Keratinocyte (primary cell): ENCODE measurements at regions not wholly inside any gene's neighbourhood (a gene's known extent, or its start where the extent isn't known, plus 50 kb on each side); places are given as distances from the start of the nearest gene placed in this dataset.

Experiments used
- DNase-seq: peaks from one replicate; pipeline ENCODE4 v3.0.0-alpha.2; 2011; ENCODE audit warnings: low read depth, missing footprints, low spot score
- FAIRE-seq: peaks from 2 replicates; lab custom pipeline; 2011; peaks lifted over from hg19 to GRCh38; lab: Jason Lieb, UNC
- H2AFZ ChIP-seq: 2 replicates; pipeline ENCODE4 v1.6.0; 2012; ENCODE audit warnings: low read length, control low read depth, inconsistent platforms; ENCODE audit not compliant: control insufficient read depth
- H3K27ac ChIP-seq: 2 replicates; pipeline ENCODE4 v1.5.1; 2011; ENCODE audit warnings: low read length; ENCODE audit not compliant: control insufficient read depth, insufficient read depth
- H3K27me3 ChIP-seq: 3 replicates; pipeline ENCODE4 v1.6.0; 2011; ENCODE audit warnings: low read length; ENCODE audit not compliant: control insufficient read depth, insufficient read depth; ENCODE audit errors: extremely low read depth
- H3K36me3 ChIP-seq, 2 experiments: 2 replicates in 1 of 2; 3 replicates in 1 of 2; pipeline ENCODE4 v1.5.1; 2011; ENCODE audit warnings: low read length in 2 of 2, mild to moderate bottlenecking in 1 of 2; ENCODE audit not compliant: control insufficient read depth in 2 of 2, insufficient read depth in 2 of 2; ENCODE audit errors: extremely low read depth in 1 of 2
- H3K4me1 ChIP-seq: 3 replicates; pipeline ENCODE4 v1.5.1; 2011; ENCODE audit warnings: low read length; ENCODE audit not compliant: control insufficient read depth, insufficient read depth; ENCODE audit errors: extremely low read depth
- H3K4me2 ChIP-seq: 3 replicates; pipeline ENCODE4 v1.6.0; 2011; ENCODE audit warnings: low read depth, low read length; ENCODE audit not compliant: control insufficient read depth, insufficient read depth; ENCODE audit errors: extremely low read depth
- H3K4me3 ChIP-seq, 3 experiments: fragments of 200-600 bp in 1 of 3; sonication (generic) in 1 of 3; 2 replicates in 2 of 3; 3 replicates in 1 of 3; pipeline ENCODE4 v1.5.1; 2011 to 2016; ENCODE audit warnings: low read length in 3 of 3, mild to moderate bottlenecking in 3 of 3, control low read depth in 2 of 3, inconsistent platforms in 1 of 3, low read depth in 1 of 3, mixed read lengths in 1 of 3, mixed run types in 1 of 3, moderate library complexity in 1 of 3; ENCODE audit not compliant: control insufficient read depth in 2 of 3, insufficient read depth in 2 of 3; ENCODE audit errors: extremely low read depth in 1 of 3
- H3K79me2 ChIP-seq: 2 replicates; pipeline ENCODE4 v1.6.0; 2012; ENCODE audit warnings: low read length; ENCODE audit not compliant: control insufficient read depth, insufficient read depth
- H3K9ac ChIP-seq: 3 replicates; pipeline ENCODE4 v1.6.0; 2011; ENCODE audit warnings: low read length; ENCODE audit not compliant: control insufficient read depth, insufficient read depth; ENCODE audit errors: extremely low read depth
- H3K9me1 ChIP-seq: 3 replicates; pipeline ENCODE4 v1.6.0; 2011; ENCODE audit warnings: low read length; ENCODE audit not compliant: control insufficient read depth, insufficient read depth; ENCODE audit errors: extremely low read depth
- H3K9me3 ChIP-seq: 2 replicates; pipeline ENCODE4 v1.5.1; 2012; ENCODE audit warnings: low read depth, low read length; ENCODE audit not compliant: control insufficient read depth
- H4K20me1 ChIP-seq: 3 replicates; pipeline ENCODE4 v1.6.0; 2011; ENCODE audit warnings: low read length; ENCODE audit not compliant: control insufficient read depth, insufficient read depth; ENCODE audit errors: extremely low read depth
- EZH2 ChIP-seq: IDR thresholded peaks from one replicate; pipeline ENCODE4 v1.6.1; 2012; ENCODE audit warnings: inconsistent platforms, mild to moderate bottlenecking, low read length, moderate library complexity
- dilution Hi-C: fragments of 300-500 bp; cut with MboI; formaldehyde crosslinking; loops from one replicate; pipeline ENCODE4 v1.7.0; 2020; ENCODE audit warnings: low sequenced_read_pairs; ENCODE audit not compliant: extremely low pct_ligation_motif_present
- TF ChIP-seq, protein P1 (sequence below), 3 experiments: IDR thresholded peaks in 1 of 3; conservative IDR thresholded peaks in 1 of 3; optimal IDR thresholded peaks in 1 of 3; 2 replicates in 2 of 3; 3 replicates in 1 of 3; pipeline versions ENCODE3 to v1.5.1; 2011; ENCODE audit warnings: low read length in 3 of 3, mild to moderate bottlenecking in 3 of 3, moderate library complexity in 2 of 3, control low read depth in 1 of 3, inconsistent platforms in 1 of 3; ENCODE audit not compliant: insufficient read depth in 2 of 3; ENCODE audit errors: extremely low read depth in 1 of 3

GRCh38 chr6:140460267-140460666 is 1085.8 kb upstream of the CITED2 start:
- TF ChIP-seq EZH2, result no peak
- TF ChIP-seq, protein P1, sequence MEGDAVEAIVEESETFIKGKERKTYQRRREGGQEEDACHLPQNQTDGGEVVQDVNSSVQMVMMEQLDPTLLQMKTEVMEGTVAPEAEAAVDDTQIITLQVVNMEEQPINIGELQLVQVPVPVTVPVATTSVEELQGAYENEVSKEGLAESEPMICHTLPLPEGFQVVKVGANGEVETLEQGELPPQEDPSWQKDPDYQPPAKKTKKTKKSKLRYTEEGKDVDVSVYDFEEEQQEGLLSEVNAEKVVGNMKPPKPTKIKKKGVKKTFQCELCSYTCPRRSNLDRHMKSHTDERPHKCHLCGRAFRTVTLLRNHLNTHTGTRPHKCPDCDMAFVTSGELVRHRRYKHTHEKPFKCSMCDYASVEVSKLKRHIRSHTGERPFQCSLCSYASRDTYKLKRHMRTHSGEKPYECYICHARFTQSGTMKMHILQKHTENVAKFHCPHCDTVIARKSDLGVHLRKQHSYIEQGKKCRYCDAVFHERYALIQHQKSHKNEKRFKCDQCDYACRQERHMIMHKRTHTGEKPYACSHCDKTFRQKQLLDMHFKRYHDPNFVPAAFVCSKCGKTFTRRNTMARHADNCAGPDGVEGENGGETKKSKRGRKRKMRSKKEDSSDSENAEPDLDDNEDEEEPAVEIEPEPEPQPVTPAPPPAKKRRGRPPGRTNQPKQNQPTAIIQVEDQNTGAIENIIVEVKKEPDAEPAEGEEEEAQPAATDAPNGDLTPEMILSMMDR (optimal IDR thresholded peaks at IDR 0.05 in 1 of 3, IDR thresholded peaks at IDR 0.05 in 1 of 3, conservative IDR thresholded peaks at IDR 0.05 in 1 of 3; ENCODE audit: extremely low read depth in 1 of 3, insufficient read depth in 2 of 3, low read length in 3 of 3), result no peak
- dilution Hi-C loops, result no loop called here
- FAIRE-seq, result no peak

DNA sequence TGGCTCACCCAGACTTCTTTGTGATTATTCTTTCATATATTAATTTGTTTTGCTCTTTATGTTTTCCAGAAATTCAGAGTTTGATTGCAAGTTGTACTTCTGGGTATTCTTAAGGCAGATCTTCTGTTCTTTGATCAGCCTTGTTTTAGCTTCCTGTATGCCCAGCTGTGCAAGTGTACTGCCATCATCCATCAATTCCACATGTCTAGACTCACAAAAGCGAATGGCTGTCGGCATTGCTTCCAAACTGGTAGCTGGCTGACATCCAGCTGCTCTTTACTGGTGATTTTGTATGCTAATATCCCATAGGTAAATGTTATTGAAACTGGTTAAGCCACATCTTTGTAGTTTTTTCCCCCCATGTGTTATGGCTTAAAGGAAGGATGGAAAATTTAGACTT is 1084.8 kb upstream of the CITED2 start:
- no peak overlapping the region for H3K9ac ChIP-seq
- no peak overlapping the region for H3K4me3 ChIP-seq
- H3K4me2 ChIP-seq, result no peak overlapping the region
- DNase-seq (no peak), FAIRE-seq (no peak)
- TF ChIP-seq EZH2, result no peak
- TF ChIP-seq, protein P1 (optimal IDR thresholded peaks at IDR 0.05 in 1 of 3, IDR thresholded peaks at IDR 0.05 in 1 of 3, conservative IDR thresholded peaks at IDR 0.05 in 1 of 3; ENCODE audit: extremely low read depth in 1 of 3, insufficient read depth in 2 of 3, low read length in 3 of 3), result no peak
- dilution Hi-C loops, result no loop called here
- no peaks in the 10 kb centered on the region for H3K9me3 ChIP-seq
- no peaks in the 10 kb centered on the region for H4K20me1 ChIP-seq
- no peaks in the 10 kb centered on the region for H3K9me1 ChIP-seq
- H3K27me3 ChIP-seq, result no peaks in the 10 kb centered on the region
- no peaks in the 10 kb centered on the region for H3K79me2 ChIP-seq
- no peak overlapping the region for H3K27ac ChIP-seq
- peaks cover 20% of the 10 kb centered on the region for H3K4me1 ChIP-seq
- H2AFZ ChIP-seq, result peak overlapping the region; percentile 30
- no peaks in the 10 kb centered on the region for H3K36me3 ChIP-seq

More at GRCh38 chr6:140460267-140460666, 1085.8 kb upstream of the CITED2 start:
- Histone ChIP-seq H4K20me1 (no peaks in the 10 kb centered on the region), H3K9me1 (no peaks in the 10 kb centered on the region), H3K79me2 (no peaks in the 10 kb centered on the region), H3K4me2 (no peak overlapping the region), H3K27me3 (no peaks in the 10 kb centered on the region), H3K4me1 (peaks cover 20% of the 10 kb centered on the region), H3K9ac (no peak overlapping the region), H3K36me3 (no peaks in the 10 kb centered on the region), H3K27ac (no peak overlapping the region), H2AFZ (no peak overlapping the region), H3K4me3 (no peak overlapping the region), H3K9me3 (no peaks in the 10 kb centered on the region)
- no peak for DNase-seq
